NCI-H774 (cell line): ENCODE measurements at regions not wholly inside any gene's neighbourhood (a gene's known extent, or its start where the extent isn't known, plus 50 kb on each side); places are given as distances from the start of the nearest gene placed in this dataset.

Source experiments
- DNase-seq: peaks from one replicate; lab custom pipeline; 2025; lab: John Stamatoyannopoulos, UW

GRCh38 chr20:22504829-22505377 lies 79.5 kb downstream of the FOXA2 start:
- DNase-seq, result no peak

GRCh38 chr20:22503577-22503976 lies 80.8 kb downstream of the FOXA2 start:
- DNase-seq, result no peak

- no peak for DNase-seq
Observed at GRCh38 chr20:22502731-22503191, 81.6 kb downstream of the FOXA2 start.

- no peak for DNase-seq
Observed at GRCh38 chr20:22501566-22502344, 82.6 kb downstream of the FOXA2 start.

- DNase-seq, result no peak
Observed at GRCh38 chr20:22501034-22501433, 83.3 kb downstream of the FOXA2 start.

- DNase-seq, result peak; percentile 92
Observed at GRCh38 chr20:22499515-22500166, 84.7 kb downstream of the FOXA2 start.

- DNase-seq, result no peak
Observed at GRCh38 chr20:22496817-22497216, 87.6 kb downstream of the FOXA2 start.

- DNase-seq, result no peak
Observed at GRCh38 chr20:22495789-22496188, 88.6 kb downstream of the FOXA2 start.

- DNase-seq, result no peak
Observed at GRCh38 chr20:22495172-22495571, 89.2 kb downstream of the FOXA2 start.

GRCh38 chr20:22492497-22492896 lies 91.9 kb downstream of the FOXA2 start:
- no peak for DNase-seq

- DNase-seq, result no peak
Observed at GRCh38 chr20:22491194-22491505, 93.2 kb downstream of the FOXA2 start.

GRCh38 chr20:22490287-22491193 lies 93.8 kb downstream of the FOXA2 start:
- DNase-seq, result peak; percentile 94

- no peak for DNase-seq
Observed at GRCh38 chr20:22489626-22490286, 94.6 kb downstream of the FOXA2 start.

- no peak for DNase-seq
Observed at GRCh38 chr20:22480336-22480735, 104.0 kb downstream of the FOXA2 start.

GRCh38 chr20:22475662-22476061 lies 108.7 kb downstream of the FOXA2 start:
- no peak for DNase-seq

GRCh38 chr20:22474224-22474623 lies 110.1 kb downstream of the FOXA2 start:
- DNase-seq, result no peak

GRCh38 chr20:22473293-22473692 lies 111.1 kb downstream of the FOXA2 start:
- DNase-seq, result no peak

- no peak for DNase-seq
Observed at GRCh38 chr20:22472447-22473100, 111.8 kb downstream of the FOXA2 start.

- DNase-seq, result peak; percentile 49
Observed at GRCh38 chr20:22471156-22471836, 113.1 kb downstream of the FOXA2 start.

GRCh38 chr20:22470620-22471026 lies 113.7 kb downstream of the FOXA2 start:
- DNase-seq, result no peak
